ENCODE measurements at regions not wholly inside any gene's neighbourhood (a gene's known extent, or its start where the extent isn't known, plus 50 kb on each side); places are given as distances from the start of the nearest gene placed in this dataset.
"Not testable (repeated sequence)": the region's sequence is repeated elsewhere in the genome, so short reads cannot be mapped to it uniquely, and the experiment has no call there.

DNA sequence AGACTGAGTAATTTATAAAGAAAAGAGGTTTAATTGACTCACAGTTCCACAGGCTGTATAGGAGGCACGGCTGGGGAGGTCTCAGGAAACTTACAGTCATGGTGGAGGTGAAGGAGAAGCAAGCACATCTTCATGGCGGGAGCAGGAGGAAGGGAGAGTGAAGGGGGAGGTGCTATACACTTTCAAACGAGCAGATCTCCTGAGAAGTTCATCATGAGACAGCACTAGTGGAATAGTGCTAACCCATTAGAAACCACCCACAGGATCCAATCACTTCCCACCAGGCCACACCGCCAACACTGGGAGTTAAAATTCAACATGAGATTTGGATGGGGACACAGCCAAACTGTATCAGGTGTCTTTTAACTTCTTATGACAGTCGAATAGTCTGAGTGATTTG, 1459.3 kb upstream of the ACO1 start:
- DNase-seq (ENCODE audit: insufficient read length, low spot score) (no peak), FAIRE-seq (no peak)
- TF ChIP-seq, protein P1, sequence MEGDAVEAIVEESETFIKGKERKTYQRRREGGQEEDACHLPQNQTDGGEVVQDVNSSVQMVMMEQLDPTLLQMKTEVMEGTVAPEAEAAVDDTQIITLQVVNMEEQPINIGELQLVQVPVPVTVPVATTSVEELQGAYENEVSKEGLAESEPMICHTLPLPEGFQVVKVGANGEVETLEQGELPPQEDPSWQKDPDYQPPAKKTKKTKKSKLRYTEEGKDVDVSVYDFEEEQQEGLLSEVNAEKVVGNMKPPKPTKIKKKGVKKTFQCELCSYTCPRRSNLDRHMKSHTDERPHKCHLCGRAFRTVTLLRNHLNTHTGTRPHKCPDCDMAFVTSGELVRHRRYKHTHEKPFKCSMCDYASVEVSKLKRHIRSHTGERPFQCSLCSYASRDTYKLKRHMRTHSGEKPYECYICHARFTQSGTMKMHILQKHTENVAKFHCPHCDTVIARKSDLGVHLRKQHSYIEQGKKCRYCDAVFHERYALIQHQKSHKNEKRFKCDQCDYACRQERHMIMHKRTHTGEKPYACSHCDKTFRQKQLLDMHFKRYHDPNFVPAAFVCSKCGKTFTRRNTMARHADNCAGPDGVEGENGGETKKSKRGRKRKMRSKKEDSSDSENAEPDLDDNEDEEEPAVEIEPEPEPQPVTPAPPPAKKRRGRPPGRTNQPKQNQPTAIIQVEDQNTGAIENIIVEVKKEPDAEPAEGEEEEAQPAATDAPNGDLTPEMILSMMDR (IDR thresholded peaks at IDR 0.05; ENCODE audit: insufficient read depth, missing control alignments): no peak

DNA sequence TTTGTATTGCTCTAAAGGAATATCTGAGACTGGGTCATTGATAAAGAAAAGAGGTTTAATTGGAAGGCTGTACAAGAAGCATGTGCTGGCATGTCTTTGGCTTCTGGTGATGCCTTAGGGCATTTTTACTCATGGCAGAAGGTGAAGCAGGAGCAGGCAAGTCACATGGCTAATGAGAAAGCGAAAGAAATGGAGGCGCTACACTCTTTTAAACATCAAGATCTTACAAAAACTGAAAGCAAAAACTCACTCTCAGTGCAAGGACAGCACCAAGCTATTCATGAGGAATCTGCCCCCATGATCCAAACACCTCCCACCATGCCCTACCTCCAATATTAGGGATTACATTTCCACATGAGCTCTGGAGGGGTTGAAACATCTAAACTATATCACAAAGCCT, 1458.8 kb upstream of the ACO1 start:
- no peak for FAIRE-seq
- TF ChIP-seq, protein P1 (IDR thresholded peaks at IDR 0.05; ENCODE audit: insufficient read depth, missing control alignments): no peak

DNA sequence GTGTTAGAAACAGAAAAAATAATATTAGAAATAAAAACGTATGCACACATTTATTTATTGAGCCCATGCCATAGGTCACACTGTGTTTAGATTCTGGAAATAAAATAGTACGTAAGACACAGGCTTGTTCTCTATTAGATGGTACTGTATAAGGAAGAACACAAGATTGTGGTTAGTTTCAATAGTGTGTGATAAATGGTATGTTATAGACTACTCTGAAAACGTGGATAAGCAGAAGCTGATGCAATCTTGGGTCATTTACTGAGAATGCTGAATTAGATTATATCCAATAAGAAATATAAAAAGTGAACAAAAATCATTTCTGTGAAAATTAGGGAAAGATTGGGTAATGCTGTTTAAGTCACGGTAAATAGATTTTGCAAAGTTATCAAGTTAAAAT, 1456.4 kb upstream of the ACO1 start:
- FAIRE-seq (peak; percentile 67), DNase-seq (ENCODE audit: insufficient read length, low spot score) (no peak)
- TF ChIP-seq, protein P1 (IDR thresholded peaks at IDR 0.05; ENCODE audit: insufficient read depth, missing control alignments): no peak

More for the DNA sequence above, 1458.8 kb upstream of the ACO1 start:
- DNase-seq (ENCODE audit: insufficient read length, low spot score): no peak

DNA sequence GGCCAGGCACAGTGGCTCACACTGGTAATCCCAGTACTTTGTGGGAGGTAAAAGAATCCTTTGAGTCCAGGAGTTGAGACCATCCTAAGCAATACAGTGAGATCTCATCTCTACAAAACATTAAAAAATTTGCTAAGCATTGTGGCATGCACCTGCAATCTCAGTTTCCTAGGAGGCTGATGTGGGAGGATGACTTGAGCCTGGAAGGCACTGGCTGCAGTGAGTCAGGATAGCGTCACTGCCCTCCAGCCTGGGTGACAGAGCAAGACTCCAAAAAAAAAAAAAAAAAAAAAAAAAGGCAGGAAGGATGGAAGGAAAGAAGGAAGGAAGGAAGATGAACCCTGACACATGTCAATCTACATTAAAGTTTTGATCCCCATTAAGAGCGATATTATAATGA, 1452.2 kb upstream of the ACO1 start:
- DNase-seq (ENCODE audit: insufficient read length, low spot score): no peak
- TF ChIP-seq, protein P1 (IDR thresholded peaks at IDR 0.05; ENCODE audit: insufficient read depth, missing control alignments): no peak
- no peak for FAIRE-seq

DNA sequence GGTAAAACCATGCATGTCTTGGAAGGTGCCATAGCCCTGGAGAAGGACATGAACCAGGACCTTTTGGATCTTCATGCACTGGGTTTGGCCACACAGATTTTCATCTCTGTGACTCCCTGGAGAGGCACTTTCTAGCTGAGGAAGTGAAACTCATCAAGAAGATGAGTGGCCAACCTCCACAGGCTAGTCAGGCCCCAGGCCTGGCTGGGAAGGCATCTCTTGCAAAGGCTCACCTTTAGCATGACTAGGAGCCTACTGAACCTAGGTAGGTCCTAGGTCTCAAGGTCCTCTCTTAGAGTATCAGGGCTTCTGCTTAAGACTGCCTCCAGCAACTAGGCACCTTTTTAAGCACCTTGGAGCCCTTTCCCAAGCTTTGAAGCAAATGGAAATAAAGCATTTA, 1448.7 kb upstream of the ACO1 start:
- TF ChIP-seq, protein P1 (IDR thresholded peaks at IDR 0.05; ENCODE audit: insufficient read depth, missing control alignments): no peak
- FAIRE-seq: no peak
- DNase-seq (ENCODE audit: insufficient read length, low spot score): no peak

DNA sequence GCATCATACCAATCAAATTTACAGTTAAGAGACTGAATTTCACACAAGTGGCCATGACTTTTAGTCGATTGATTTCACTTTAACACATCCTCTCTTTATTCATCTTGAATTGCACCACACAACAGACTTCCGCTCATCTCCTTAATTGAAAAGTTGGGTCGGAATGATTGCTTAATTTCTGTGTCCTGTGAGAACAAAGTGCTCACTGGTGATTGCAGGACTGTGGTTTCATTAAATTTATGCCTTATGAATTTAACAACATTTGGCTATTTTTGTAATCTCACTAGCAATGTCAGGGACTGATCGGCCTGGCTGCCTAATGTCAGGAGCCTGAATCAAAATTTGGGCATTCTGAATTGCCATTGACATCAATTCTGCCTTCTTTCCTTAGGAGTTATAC, 1447.3 kb upstream of the ACO1 start:
- TF ChIP-seq, protein P1 (IDR thresholded peaks at IDR 0.05; ENCODE audit: insufficient read depth, missing control alignments): no peak
- DNase-seq (ENCODE audit: insufficient read length, low spot score) (no peak), FAIRE-seq (no peak)

DNA sequence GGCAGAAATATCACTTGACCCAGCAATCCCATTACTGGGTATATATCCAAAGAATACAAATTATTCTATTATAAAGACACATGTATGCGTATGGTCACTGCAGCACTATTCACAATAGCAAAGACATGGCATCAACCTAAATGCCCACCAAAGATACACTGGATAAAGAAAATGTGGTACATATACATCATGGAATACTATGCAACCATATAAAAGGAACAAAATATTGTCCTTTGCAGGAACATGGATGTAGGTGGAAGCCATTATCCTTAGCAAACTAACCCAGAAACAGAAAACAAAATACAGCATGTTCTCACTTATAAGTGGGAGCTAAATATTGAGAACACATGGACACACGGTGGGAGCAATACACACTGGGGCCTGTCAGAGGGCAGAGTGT, 1441.6 kb upstream of the ACO1 start:
- DNase-seq (ENCODE audit: insufficient read length, low spot score); FAIRE-seq: not testable (repeated sequence)

All from D721Med (cell line).